ENCODE measurements at regions not wholly inside any gene's neighbourhood (a gene's known extent, or its start where the extent isn't known, plus 50 kb on each side); places are given as distances from the start of the nearest gene placed in this dataset.

DNA sequence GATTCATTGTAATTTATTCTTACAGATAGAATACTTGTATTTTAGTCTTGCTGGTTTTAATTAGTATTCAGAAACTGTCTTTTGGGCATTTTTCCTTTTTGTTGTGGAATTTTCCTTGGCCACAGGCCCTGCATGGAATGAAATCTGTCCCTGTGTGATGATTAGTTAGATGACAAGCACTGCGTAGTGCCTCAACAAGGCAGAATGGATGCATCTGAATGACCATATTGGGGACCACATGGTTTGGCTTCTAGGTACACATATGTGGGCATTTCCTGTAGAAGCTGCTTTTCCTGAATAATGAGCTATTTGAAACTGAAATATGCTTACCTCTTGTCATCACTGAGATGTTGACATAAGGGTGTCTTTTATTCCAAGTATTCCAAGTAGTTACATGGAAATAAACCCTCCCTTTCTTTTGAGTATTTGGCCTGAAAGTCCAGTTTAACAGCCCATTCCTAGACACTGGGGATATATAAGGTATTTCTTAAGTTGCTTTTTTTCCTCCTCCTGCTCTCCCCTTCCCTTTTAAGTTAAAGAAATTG is 147.3 kb downstream of the YTHDC2 start:
- no peak for TF ChIP-seq CTCF (IDR thresholded peaks at IDR 0.05)
- TF ChIP-seq EZH2 (IDR thresholded peaks at IDR 0.05; ENCODE audit: borderline replicate concordance, insufficient read depth, low read depth, low read length, poor library complexity, severe bottlenecking): no peak

Data from B cell (primary cell).